ENCODE measurements at regions not wholly inside any gene's neighbourhood (a gene's known extent, or its start where the extent isn't known, plus 50 kb on each side); places are given as distances from the start of the nearest gene placed in this dataset.

DNA sequence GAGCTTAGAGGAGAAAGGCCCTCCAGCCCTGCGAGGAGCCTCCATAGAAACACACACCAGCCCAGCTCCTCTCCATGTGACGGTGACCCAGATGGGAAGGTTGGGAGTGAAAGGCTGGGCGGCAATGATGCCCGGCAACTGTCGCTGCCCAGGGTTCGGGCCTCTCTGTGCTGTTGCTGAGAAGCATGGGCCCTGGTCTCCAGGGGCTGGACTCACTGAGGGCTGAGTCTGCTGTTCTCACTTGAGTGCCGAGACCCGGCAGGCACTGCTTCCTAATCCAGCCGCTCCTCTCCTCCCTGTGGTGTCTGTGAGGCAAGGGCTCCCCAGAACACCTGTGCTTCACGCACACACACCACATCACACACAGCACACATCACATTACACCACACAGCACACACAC is 493.6 kb downstream of the GADD45G start:
- H3K4me3 ChIP-seq (ENCODE audit: low read length), result no peak overlapping the region
- DNase-seq (ENCODE audit: low read depth, low spot score), result no peak

GRCh38 chr9:90099262-90099963 is 494.6 kb downstream of the GADD45G start:
- H3K4me3 ChIP-seq (ENCODE audit: low read length), result no peak overlapping the region
- peak; percentile 36 for DNase-seq (ENCODE audit: low read depth, low spot score)

DNA sequence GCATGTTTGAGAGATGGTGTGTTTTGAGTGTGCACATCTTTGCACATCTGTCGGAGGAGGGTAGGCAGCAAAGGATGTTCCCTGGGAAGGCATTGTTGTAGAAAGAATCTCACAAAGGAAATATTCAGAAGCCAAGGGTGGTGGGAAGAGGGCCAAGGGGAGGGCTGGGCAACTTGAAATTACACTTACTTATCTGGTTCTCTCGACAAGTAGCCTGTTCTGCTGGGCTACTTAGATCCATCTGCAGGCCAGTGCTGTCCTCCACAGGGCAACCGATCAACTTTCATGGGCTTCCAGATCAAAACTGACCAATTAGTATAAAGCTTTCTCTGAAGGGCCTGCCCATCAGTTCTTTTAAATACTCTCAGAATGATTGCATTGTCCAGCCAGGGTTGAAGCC is 495.2 kb downstream of the GADD45G start:
- no peak for DNase-seq (ENCODE audit: low read depth, low spot score)
- no peak overlapping the region for H3K4me3 ChIP-seq (ENCODE audit: low read length)

DNA sequence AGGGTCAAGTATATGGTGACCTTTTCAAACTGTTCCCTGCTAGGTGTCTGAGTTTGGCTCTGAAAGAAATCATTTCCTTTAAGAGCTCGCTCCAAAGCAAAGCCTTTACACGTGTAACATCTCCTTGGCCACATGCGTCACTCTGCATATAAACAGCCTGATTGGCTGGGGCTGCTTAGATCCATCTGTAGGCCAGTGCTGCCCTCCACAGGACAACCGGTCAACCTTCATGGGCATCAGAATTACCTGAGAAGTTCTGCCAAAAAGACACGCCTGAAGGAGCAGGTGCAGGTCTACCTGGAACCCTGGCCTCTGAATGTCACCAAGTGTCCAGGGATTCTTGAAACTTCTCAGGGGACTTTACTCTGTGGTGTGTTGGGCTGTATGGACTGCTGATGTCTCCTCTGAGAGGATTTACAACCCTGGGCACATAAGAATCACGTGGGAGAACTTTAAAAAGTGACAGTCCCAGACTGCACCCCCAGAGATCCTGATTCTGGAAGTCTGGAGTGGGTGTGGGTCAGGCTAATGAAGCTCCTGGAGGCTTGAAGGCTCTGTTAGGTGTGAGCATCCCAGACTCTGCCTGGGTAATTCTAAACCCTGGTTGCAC is 497.6 kb downstream of the GADD45G start:
- peak; percentile 83 for DNase-seq (ENCODE audit: low read depth, low spot score)
- no peak overlapping the region for H3K4me3 ChIP-seq (ENCODE audit: low read length)

DNA sequence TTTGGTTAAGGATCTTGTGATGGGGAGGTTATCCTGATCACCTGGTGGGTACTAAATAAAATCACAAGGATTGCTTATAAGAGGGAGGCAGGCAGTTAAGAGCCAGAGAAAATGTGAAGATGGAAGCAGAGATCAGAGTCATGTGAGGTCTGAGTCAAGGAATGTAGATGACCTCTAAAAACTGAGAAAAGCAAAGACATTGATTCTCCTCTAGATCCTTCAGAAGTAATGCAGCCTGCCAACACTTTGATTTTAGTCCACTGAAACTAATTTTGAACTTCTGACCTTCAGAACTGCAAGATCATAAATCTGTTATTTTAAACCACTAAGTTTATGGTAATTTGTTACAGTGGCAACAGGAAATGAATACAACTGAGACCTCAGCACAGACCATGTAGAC is 499.0 kb downstream of the GADD45G start:
- no peak for DNase-seq (ENCODE audit: low read depth, low spot score)
- H3K4me3 ChIP-seq (ENCODE audit: low read length), result no peak overlapping the region

DNA sequence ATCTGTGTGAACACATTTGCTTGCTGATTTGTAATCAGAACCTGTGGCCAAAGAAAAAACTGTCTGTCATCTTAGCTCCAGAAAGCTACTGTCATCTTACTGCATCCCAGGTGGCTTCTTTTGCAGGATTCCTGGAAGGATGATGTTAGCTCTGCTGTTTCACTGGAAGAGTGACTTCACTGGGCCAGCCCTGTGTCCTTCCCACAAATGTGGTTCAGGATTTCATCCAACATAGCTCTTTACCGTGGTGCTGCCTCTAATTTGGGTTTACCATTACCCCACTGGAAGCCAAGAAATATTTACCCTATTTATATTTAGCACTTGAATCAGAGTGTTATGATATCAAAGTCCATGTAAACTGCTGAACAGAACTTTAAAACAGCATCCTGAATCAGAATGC is 501.0 kb downstream of the GADD45G start:
- H3K4me3 ChIP-seq (ENCODE audit: low read length), result no peak overlapping the region
- no peak for DNase-seq (ENCODE audit: low read depth, low spot score)

GRCh38 chr9:90107040-90107725 is 502.4 kb downstream of the GADD45G start:
- no peak for DNase-seq (ENCODE audit: low read depth, low spot score)
- H3K4me3 ChIP-seq (ENCODE audit: low read length), result no peak overlapping the region

DNA sequence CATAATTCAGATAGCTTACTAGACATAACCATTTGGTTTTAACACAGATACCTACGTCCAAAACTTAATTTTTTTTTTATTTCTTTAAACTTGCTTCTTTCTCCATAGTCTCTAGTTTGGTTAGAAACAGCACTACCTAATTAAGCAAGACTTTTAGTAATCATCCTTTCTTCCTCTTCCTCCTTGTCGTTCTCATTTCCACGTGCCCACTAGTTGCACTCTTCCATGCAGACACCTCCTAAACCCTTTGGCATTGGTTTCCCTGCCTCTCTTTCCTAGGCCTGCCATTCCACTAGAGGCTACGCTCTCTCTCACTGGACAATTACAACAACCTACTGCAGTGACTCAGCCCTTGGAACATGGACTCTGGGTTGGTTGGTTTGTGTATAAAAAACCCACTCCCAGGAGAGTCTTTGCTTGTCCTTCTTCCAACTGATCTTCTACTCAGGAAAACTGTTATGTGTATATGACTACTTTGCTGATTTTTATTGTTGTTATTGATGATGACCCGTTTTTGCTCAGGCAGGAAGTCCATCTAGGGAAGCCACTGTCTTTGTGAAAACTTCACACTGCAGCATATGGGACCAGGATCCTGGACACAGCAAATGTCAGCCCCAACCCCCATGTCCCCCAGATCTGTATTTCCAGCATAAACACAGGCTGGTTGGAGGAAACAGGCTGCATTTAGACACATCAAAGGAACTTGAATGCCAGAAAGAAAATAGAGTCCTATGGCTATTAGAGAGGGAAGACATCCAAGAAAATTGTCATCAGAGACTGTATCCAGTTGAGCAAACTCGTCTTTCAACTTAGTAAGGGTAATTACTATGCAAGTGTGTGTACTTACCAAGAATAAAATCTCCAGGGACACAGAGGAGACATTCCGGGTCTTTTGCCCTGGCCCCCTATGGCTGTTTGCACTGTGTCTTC is 503.2 kb downstream of the GADD45G start:
- no peak overlapping the region for H3K4me3 ChIP-seq (ENCODE audit: low read length)
- DNase-seq (ENCODE audit: low read depth, low spot score), result no peak

DNA sequence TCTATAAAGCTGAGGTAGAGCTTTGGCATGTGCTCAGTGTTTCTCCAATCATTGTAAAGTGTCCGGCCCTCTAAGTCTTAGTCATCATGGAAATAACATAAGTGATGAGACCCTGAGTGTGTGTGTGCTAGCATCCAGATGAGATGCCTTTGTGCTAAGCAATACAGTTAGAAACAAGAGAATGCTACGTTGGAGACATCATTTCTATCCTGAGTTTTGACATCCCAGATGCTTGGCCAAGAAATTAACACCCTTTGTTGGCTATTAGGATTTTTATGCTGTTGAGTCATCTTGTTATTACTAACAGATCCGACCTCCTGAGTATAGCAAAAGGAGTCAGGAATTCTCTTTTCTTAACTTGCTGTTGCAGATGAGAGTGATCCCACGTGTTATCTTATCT is 508.0 kb downstream of the GADD45G start:
- DNase-seq (ENCODE audit: low read depth, low spot score), result no peak
- no peak overlapping the region for H3K4me3 ChIP-seq (ENCODE audit: low read length)

DNA sequence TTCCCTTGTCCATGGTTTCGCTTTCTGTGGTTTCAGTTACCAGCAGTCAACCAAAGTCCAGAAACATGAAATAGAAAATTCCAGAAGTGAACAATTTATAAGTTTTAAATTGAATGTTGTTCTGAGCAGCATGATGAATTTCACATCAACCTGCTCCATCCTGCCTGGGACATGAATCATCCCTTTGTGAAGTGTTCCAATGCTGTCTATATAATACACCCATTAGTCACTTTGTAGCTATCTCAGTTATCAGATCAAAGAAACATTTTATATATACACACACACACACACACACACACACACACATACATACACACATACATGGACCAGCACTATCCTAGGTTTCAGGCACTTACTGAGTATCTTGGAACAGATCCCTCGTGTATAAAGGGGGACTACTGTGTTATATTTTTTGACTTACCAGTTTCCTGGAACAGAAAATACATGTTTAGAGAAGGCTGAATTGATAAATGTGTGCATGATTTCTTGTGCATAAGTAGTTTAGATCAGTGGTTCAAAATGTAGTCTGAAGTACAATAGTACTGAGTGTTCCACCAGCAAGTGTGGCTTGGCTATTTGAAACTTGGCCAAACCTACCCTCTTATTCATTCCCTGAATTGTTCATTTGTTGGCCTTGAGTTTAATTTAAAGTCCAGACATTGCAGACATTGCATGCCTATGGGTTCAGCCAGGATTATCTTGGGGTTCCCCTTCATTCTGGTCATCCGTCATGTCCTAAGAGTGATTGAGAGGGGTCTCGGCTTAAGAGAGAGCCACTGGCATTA is 510.0 kb downstream of the GADD45G start:
- H3K4me3 ChIP-seq (ENCODE audit: low read length), result no peak overlapping the region
- DNase-seq (ENCODE audit: low read depth, low spot score), result no peak

DNA sequence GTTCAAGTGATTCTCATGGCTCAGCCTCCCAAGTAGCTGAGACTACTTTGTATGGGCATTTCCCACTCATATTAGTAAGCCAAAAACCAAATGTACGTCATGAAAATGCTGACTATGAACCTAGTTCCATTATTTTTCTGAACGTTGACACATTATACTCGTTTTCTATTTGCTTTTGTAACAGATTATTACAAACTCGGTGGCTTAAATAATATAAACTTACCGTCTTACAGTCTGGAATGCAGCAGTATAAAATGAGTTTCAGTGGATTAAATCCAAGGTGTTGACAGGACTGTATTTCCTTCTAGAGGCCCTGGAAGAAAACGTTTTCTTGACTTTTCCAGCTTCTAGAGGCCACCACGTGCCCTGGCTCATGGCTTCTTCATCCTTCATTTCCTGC is 517.0 kb downstream of the GADD45G start:
- DNase-seq (ENCODE audit: low read depth, low spot score), result no peak
- H3K4me3 ChIP-seq (ENCODE audit: low read length), result no peak overlapping the region

GRCh38 chr9:90124961-90125360 is 517.7 kb downstream of the DIRAS2 start:
- DNase-seq (ENCODE audit: low read depth, low spot score), result no peak
- no peak overlapping the region for H3K4me3 ChIP-seq (ENCODE audit: low read length)

GRCh38 chr9:90127923-90128322 is 514.7 kb downstream of the DIRAS2 start:
- no peak overlapping the region for H3K4me3 ChIP-seq (ENCODE audit: low read length)
- no peak for DNase-seq (ENCODE audit: low read depth, low spot score)

GRCh38 chr9:90128587-90129190 is 513.9 kb downstream of the DIRAS2 start:
- H3K4me3 ChIP-seq (ENCODE audit: low read length), result no peak overlapping the region
- DNase-seq (ENCODE audit: low read depth, low spot score), result no peak

- DNase-seq (ENCODE audit: low read depth, low spot score), result no peak
- no peak overlapping the region for H3K4me3 ChIP-seq (ENCODE audit: low read length)
Measured at GRCh38 chr9:90129446-90129845, 513.2 kb downstream of the DIRAS2 start.

DNA sequence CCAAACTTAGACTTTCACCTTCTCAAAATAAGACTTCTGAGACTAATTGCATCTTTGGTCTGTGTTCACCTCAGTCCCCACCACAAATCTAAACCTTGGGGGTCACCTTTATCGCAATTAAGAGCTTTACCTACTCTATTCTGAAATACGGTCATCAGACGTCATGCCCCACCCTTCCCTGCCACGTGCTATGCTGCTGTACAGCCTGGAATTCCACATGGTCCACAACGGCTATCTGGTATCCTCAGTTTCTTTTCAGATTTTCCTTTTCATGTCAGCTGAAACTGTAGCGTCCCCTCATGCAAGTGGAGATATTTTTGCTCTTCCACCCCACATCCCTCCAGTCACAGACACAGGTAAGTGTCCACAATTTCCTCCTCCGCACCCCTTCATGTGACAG is 511.1 kb downstream of the DIRAS2 start:
- no peak overlapping the region for H3K4me3 ChIP-seq (ENCODE audit: low read length)
- no peak for DNase-seq (ENCODE audit: low read depth, low spot score)

DNA sequence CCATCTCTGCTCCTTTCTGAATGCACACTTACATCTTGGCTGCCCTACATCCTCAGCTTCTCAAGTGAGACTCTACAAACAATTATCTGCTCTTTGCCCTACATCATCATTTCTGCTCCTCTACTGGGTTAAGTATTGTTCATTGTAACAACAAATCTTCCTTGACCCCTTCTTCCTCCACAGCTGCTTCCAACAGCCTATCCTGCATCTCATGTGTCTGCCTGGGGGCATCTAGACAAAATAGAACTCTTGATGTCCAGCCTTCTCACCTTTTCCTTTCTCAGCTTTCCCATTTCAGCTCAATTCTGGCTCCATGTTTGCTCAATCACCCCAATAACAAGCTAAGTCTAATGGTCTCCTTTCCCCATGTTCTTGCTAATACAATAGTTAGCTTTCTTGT is 509.8 kb downstream of the DIRAS2 start:
- no peak for DNase-seq (ENCODE audit: low read depth, low spot score)
- no peak overlapping the region for H3K4me3 ChIP-seq (ENCODE audit: low read length)

DNA sequence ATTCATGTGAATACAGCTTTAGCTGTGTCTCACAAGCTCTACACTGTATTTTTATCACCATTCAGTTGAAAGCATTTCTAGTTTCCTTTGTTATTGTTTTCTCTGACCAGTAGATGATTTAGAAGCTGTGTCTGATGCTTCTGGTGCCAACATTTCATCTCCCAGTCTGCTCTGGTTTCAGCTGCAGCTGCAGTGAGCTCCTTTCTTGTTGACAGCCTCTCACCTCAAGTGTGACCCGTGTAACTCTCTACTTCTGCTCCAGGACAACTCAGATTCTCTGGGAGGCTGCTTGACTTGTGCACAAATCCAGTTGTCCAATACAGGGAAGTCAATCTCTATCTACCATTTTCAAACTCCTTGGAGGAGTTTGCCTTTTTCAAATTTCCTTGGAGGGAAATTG is 504.8 kb downstream of the DIRAS2 start:
- DNase-seq (ENCODE audit: low read depth, low spot score), result no peak
- no peak overlapping the region for H3K4me3 ChIP-seq (ENCODE audit: low read length)

Measured in Jurkat, Clone E6-1 (cell line).